ENCODE measurements at regions not wholly inside any gene's neighbourhood (a gene's known extent, or its start where the extent isn't known, plus 50 kb on each side); places are given as distances from the start of the nearest gene placed in this dataset.

GRCh38 chr20:11329271-11329670 is 588.4 kb upstream of the BTBD3 start:
- Histone ChIP-seq H3K4me2 (ENCODE audit: low read depth, low read length, poor library complexity, severe bottlenecking) (no peak overlapping the region), H3K36me3 (ENCODE audit: insufficient read depth, low read length) (no peaks in the 10 kb centered on the region), H3K4me3 (ENCODE audit: low read length, poor library complexity, severe bottlenecking) (no peak overlapping the region), H3K9me3 (ENCODE audit: insufficient read depth, low read depth, low read length) (no peaks in the 10 kb centered on the region), H3K4me1 (ENCODE audit: insufficient read depth, low read length, poor library complexity, severe bottlenecking) (no peaks in the 10 kb centered on the region), H3K9ac (ENCODE audit: low read depth, low read length, poor library complexity, severe bottlenecking) (no peak overlapping the region), H3K27me3 (ENCODE audit: insufficient read depth, low read length, poor library complexity, severe bottlenecking) (no peaks in the 10 kb centered on the region), H3F3A (ENCODE audit: low read depth) (no peaks in the 10 kb centered on the region), H2AFZ (ENCODE audit: low read length) (no peak overlapping the region), H4K20me1 (ENCODE audit: insufficient read depth, low read length, poor library complexity, severe bottlenecking) (no peaks in the 10 kb centered on the region), H3K79me2 (ENCODE audit: insufficient read depth, low read length) (no peaks in the 10 kb centered on the region), H3K9me2 (replicated peaks; ENCODE audit: low read depth, low read length) (no peaks in the 10 kb centered on the region)
- TF ChIP-seq EZH2phosphoT487 (IDR thresholded peaks at IDR 0.05; ENCODE audit: borderline replicate concordance) (no peak), CTCF (conservative IDR thresholded peaks at IDR 0.05; ENCODE audit: low read length) (no peak)

DNA sequence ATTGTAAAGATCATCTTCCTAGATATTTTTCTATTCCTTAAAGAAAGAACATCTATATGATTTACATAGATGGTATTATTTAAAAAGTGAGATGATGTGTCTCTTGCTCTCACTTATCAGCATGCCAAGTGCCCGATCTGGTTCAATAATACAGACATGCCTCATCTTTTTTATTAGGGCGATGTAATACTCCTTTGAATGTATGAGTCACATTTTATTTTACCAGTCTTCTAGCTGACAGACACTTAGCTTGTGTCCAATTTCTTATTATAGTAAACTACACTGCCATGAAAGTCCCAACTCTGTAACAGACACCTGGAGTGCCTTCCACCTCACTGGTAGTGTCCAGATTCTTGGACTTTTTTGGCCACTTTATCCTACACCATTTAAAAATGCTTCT is 586.6 kb upstream of the BTBD3 start:
- H4K20me1 ChIP-seq (ENCODE audit: insufficient read depth, low read length, poor library complexity, severe bottlenecking), result no peaks in the 10 kb centered on the region

GRCh38 chr20:11332381-11332780 is 585.3 kb upstream of the BTBD3 start:
- H3K9ac ChIP-seq (ENCODE audit: low read depth, low read length, poor library complexity, severe bottlenecking), result no peak overlapping the region
- no peak overlapping the region for H3K4me2 ChIP-seq (ENCODE audit: low read depth, low read length, poor library complexity, severe bottlenecking)
- no peaks in the 10 kb centered on the region for H3K9me2 ChIP-seq (replicated peaks; ENCODE audit: low read depth, low read length)
- H3F3A ChIP-seq (ENCODE audit: low read depth), result no peaks in the 10 kb centered on the region
- no peaks in the 10 kb centered on the region for H3K27me3 ChIP-seq (ENCODE audit: insufficient read depth, low read length, poor library complexity, severe bottlenecking)
- no peak overlapping the region for H3K4me3 ChIP-seq (ENCODE audit: low read length, poor library complexity, severe bottlenecking)
- no peaks in the 10 kb centered on the region for H3K36me3 ChIP-seq (ENCODE audit: insufficient read depth, low read length)
- H3K9me3 ChIP-seq (ENCODE audit: insufficient read depth, low read depth, low read length), result no peaks in the 10 kb centered on the region
- no peaks in the 10 kb centered on the region for H4K20me1 ChIP-seq (ENCODE audit: insufficient read depth, low read length, poor library complexity, severe bottlenecking)
- no peak for TF ChIP-seq EZH2phosphoT487 (IDR thresholded peaks at IDR 0.05; ENCODE audit: borderline replicate concordance)
- TF ChIP-seq CTCF (conservative IDR thresholded peaks at IDR 0.05; ENCODE audit: low read length), result no peak
- no peaks in the 10 kb centered on the region for H3K79me2 ChIP-seq (ENCODE audit: insufficient read depth, low read length)
- no peak overlapping the region for H2AFZ ChIP-seq (ENCODE audit: low read length)
- H3K4me1 ChIP-seq (ENCODE audit: insufficient read depth, low read length, poor library complexity, severe bottlenecking), result no peaks in the 10 kb centered on the region

More for the DNA sequence above, 586.6 kb upstream of the BTBD3 start:
- H3K36me3 ChIP-seq (ENCODE audit: insufficient read depth, low read length), result no peaks in the 10 kb centered on the region
- TF ChIP-seq EZH2phosphoT487 (IDR thresholded peaks at IDR 0.05; ENCODE audit: borderline replicate concordance) (no peak), CTCF (conservative IDR thresholded peaks at IDR 0.05; ENCODE audit: low read length) (no peak)
- H3F3A ChIP-seq (ENCODE audit: low read depth), result no peaks in the 10 kb centered on the region
- H3K4me3 ChIP-seq (ENCODE audit: low read length, poor library complexity, severe bottlenecking), result no peak overlapping the region
- no peaks in the 10 kb centered on the region for H3K9me2 ChIP-seq (replicated peaks; ENCODE audit: low read depth, low read length)
- H3K27me3 ChIP-seq (ENCODE audit: insufficient read depth, low read length, poor library complexity, severe bottlenecking), result no peaks in the 10 kb centered on the region
- no peak overlapping the region for H3K9ac ChIP-seq (ENCODE audit: low read depth, low read length, poor library complexity, severe bottlenecking)
- H3K4me1 ChIP-seq (ENCODE audit: insufficient read depth, low read length, poor library complexity, severe bottlenecking), result no peaks in the 10 kb centered on the region
- no peak overlapping the region for H2AFZ ChIP-seq (ENCODE audit: low read length)
- H3K4me2 ChIP-seq (ENCODE audit: low read depth, low read length, poor library complexity, severe bottlenecking), result no peak overlapping the region
- no peaks in the 10 kb centered on the region for H3K79me2 ChIP-seq (ENCODE audit: insufficient read depth, low read length)
- H3K9me3 ChIP-seq (ENCODE audit: insufficient read depth, low read depth, low read length), result no peaks in the 10 kb centered on the region
